ENCODE measurements at regions not wholly inside any gene's neighbourhood (a gene's known extent, or its start where the extent isn't known, plus 50 kb on each side); places are given as distances from the start of the nearest gene placed in this dataset.

DNA sequence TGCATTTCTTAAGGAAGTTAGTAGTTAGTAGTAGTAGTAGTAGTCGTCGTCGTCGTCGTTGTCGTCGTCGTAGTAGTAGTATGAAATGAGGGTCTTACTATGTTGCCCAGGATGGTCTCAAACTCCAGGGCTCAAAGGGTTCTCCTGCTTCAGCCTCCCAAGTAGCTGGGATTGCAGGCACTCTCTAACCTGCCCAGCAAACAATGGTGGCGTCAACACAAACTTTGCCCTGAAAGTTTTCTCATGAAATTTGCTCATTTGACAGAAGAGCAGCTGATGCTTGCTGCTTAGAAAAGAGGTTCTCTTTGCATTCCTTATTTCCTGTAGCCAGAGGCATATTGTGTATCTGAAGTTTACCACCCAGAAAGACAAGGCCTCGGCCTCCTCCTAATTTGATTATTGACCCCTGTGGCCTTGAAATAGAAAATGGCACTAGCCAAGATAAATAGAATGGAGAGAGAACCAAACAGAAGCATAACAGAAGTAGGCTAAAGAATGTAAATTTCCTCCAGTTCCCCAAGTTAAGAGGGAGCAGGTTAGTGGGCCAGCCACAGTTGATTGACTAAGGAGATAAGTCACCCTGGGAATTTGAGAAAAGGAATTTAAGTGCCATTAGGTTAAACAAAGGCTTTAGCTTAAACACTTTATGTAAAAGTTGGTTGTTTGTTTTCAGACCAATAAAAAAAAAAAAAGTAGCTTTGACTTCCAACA is 166.2 kb upstream of the ROBO2 start:
- TF ChIP-seq, protein P1, sequence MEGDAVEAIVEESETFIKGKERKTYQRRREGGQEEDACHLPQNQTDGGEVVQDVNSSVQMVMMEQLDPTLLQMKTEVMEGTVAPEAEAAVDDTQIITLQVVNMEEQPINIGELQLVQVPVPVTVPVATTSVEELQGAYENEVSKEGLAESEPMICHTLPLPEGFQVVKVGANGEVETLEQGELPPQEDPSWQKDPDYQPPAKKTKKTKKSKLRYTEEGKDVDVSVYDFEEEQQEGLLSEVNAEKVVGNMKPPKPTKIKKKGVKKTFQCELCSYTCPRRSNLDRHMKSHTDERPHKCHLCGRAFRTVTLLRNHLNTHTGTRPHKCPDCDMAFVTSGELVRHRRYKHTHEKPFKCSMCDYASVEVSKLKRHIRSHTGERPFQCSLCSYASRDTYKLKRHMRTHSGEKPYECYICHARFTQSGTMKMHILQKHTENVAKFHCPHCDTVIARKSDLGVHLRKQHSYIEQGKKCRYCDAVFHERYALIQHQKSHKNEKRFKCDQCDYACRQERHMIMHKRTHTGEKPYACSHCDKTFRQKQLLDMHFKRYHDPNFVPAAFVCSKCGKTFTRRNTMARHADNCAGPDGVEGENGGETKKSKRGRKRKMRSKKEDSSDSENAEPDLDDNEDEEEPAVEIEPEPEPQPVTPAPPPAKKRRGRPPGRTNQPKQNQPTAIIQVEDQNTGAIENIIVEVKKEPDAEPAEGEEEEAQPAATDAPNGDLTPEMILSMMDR (IDR thresholded peaks at IDR 0.05), result no peak
- TF ChIP-seq RAD21 (IDR thresholded peaks at IDR 0.05; ENCODE audit: low read length) (no peak), SIN3A (IDR thresholded peaks at IDR 0.05; ENCODE audit: borderline replicate concordance, low read depth, low read length) (no peak), SMC3 (IDR thresholded peaks at IDR 0.05; ENCODE audit: low read depth, low read length) (no peak), NRF1 (IDR thresholded peaks at IDR 0.05; ENCODE audit: low read depth, low read length) (no peak), GABPA (IDR thresholded peaks at IDR 0.05; ENCODE audit: low read depth) (no peak)
- TF ChIP-seq, protein P2, sequence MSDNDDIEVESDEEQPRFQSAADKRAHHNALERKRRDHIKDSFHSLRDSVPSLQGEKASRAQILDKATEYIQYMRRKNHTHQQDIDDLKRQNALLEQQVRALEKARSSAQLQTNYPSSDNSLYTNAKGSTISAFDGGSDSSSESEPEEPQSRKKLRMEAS (IDR thresholded peaks at IDR 0.05; ENCODE audit: low read depth), result no peak
- TF ChIP-seq, protein P3, sequence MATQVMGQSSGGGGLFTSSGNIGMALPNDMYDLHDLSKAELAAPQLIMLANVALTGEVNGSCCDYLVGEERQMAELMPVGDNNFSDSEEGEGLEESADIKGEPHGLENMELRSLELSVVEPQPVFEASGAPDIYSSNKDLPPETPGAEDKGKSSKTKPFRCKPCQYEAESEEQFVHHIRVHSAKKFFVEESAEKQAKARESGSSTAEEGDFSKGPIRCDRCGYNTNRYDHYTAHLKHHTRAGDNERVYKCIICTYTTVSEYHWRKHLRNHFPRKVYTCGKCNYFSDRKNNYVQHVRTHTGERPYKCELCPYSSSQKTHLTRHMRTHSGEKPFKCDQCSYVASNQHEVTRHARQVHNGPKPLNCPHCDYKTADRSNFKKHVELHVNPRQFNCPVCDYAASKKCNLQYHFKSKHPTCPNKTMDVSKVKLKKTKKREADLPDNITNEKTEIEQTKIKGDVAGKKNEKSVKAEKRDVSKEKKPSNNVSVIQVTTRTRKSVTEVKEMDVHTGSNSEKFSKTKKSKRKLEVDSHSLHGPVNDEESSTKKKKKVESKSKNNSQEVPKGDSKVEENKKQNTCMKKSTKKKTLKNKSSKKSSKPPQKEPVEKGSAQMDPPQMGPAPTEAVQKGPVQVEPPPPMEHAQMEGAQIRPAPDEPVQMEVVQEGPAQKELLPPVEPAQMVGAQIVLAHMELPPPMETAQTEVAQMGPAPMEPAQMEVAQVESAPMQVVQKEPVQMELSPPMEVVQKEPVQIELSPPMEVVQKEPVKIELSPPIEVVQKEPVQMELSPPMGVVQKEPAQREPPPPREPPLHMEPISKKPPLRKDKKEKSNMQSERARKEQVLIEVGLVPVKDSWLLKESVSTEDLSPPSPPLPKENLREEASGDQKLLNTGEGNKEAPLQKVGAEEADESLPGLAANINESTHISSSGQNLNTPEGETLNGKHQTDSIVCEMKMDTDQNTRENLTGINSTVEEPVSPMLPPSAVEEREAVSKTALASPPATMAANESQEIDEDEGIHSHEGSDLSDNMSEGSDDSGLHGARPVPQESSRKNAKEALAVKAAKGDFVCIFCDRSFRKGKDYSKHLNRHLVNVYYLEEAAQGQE (IDR thresholded peaks at IDR 0.05; ENCODE audit: low read depth, low read length), result no peak
- TF ChIP-seq, protein P4, sequence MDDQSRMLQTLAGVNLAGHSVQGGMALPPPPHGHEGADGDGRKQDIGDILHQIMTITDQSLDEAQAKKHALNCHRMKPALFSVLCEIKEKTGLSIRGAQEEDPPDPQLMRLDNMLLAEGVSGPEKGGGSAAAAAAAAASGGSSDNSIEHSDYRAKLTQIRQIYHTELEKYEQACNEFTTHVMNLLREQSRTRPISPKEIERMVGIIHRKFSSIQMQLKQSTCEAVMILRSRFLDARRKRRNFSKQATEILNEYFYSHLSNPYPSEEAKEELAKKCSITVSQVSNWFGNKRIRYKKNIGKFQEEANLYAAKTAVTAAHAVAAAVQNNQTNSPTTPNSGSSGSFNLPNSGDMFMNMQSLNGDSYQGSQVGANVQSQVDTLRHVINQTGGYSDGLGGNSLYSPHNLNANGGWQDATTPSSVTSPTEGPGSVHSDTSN (IDR thresholded peaks at IDR 0.05), result no peak
